HL-60 (cell line): ENCODE measurements at regions not wholly inside any gene's neighbourhood (a gene's known extent, or its start where the extent isn't known, plus 50 kb on each side); places are given as distances from the start of the nearest gene placed in this dataset.
"Not testable (repeated sequence)": the region's sequence is repeated elsewhere in the genome, so short reads cannot be mapped to it uniquely, and the experiment has no call there.

Source experiments
- DNase-seq, 2 experiments: peaks; one replicate each; pipeline ENCODE4 v3.0.0-alpha.2; 2010 to 2020; ENCODE audit warnings: low read depth in 1 of 2, low spot score in 1 of 2
- H3K27ac ChIP-seq: fragments of 250-450 bp; sonication (Bioruptor Pico); replicated peaks from 2 replicates; pipeline ENCODE4 v1.5.1; 2020; ENCODE audit warnings: mild to moderate bottlenecking, moderate library complexity
- H3K27me3 ChIP-seq: fragments of 250-450 bp; sonication (Bioruptor Pico); 2 replicates; pipeline ENCODE4 v1.5.1; 2021; ENCODE audit warnings: mild to moderate bottlenecking, moderate library complexity; ENCODE audit not compliant: insufficient read depth, poor library complexity, severe bottlenecking
- H3K4me3 ChIP-seq: replicated peaks from 2 replicates; pipeline ENCODE4 v1.5.1; 2011; ENCODE audit warnings: mild to moderate bottlenecking, control low read depth, low read length; ENCODE audit not compliant: insufficient read depth
- GABPA ChIP-seq: IDR thresholded peaks from 2 replicates; pipeline ENCODE4 v1.6.1; 2012; ENCODE audit warnings: low read depth
- POLR2AphosphoS5 ChIP-seq: IDR thresholded peaks from 2 replicates; pipeline ENCODE4 v1.6.1; 2012; ENCODE audit warnings: low read depth
- SPI1 ChIP-seq: IDR thresholded peaks from 2 replicates; pipeline ENCODE4 v1.6.1; 2012; ENCODE audit warnings: low read depth, mild to moderate bottlenecking, borderline replicate concordance
- TF ChIP-seq, protein P1 (sequence below): IDR thresholded peaks from one replicate; pipeline ENCODE4 v1.5.1; 2011; ENCODE audit warnings: low read length, control low read depth, inconsistent platforms; ENCODE audit not compliant: insufficient read depth
- TF ChIP-seq, protein P2 (sequence below): IDR thresholded peaks from 2 replicates; pipeline ENCODE4 v1.6.1; 2012; ENCODE audit warnings: low read depth; ENCODE audit not compliant: insufficient replicate concordance

DNA sequence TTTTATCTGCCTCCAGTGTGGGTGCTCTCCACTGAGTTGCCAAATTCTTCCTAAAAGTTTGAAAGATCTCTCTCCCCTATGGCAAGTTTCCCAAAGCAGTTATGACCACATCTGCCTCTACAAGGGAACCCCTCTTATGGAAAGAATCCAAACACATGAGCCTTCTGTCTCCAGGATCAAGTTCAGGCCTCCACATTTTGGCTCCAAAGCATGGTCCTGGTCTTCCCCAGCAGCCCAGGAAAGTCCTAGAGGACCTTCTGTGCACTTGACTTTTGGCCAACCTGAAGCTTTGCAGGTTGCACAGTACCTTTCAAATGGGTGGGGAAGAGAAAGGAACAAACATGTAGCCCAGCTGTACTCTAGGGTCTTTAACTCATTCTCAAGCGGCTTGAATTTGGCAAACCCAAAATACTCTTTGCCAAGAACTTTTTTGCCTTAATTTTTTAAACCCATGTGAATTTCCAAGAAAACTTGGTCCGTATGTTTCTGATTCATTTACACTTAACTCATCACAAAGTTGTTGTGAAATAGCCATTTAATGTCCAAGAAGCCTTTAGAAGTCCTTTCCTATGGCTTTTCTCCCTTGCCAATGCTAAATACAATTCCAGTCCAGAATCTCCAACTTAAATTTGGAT, 240.1 kb upstream of the TBX18 start:
- TF ChIP-seq, protein P1, sequence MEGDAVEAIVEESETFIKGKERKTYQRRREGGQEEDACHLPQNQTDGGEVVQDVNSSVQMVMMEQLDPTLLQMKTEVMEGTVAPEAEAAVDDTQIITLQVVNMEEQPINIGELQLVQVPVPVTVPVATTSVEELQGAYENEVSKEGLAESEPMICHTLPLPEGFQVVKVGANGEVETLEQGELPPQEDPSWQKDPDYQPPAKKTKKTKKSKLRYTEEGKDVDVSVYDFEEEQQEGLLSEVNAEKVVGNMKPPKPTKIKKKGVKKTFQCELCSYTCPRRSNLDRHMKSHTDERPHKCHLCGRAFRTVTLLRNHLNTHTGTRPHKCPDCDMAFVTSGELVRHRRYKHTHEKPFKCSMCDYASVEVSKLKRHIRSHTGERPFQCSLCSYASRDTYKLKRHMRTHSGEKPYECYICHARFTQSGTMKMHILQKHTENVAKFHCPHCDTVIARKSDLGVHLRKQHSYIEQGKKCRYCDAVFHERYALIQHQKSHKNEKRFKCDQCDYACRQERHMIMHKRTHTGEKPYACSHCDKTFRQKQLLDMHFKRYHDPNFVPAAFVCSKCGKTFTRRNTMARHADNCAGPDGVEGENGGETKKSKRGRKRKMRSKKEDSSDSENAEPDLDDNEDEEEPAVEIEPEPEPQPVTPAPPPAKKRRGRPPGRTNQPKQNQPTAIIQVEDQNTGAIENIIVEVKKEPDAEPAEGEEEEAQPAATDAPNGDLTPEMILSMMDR: no peak
- TF ChIP-seq SPI1 (no peak), POLR2AphosphoS5 (no peak), GABPA (no peak)
- TF ChIP-seq, protein P2, sequence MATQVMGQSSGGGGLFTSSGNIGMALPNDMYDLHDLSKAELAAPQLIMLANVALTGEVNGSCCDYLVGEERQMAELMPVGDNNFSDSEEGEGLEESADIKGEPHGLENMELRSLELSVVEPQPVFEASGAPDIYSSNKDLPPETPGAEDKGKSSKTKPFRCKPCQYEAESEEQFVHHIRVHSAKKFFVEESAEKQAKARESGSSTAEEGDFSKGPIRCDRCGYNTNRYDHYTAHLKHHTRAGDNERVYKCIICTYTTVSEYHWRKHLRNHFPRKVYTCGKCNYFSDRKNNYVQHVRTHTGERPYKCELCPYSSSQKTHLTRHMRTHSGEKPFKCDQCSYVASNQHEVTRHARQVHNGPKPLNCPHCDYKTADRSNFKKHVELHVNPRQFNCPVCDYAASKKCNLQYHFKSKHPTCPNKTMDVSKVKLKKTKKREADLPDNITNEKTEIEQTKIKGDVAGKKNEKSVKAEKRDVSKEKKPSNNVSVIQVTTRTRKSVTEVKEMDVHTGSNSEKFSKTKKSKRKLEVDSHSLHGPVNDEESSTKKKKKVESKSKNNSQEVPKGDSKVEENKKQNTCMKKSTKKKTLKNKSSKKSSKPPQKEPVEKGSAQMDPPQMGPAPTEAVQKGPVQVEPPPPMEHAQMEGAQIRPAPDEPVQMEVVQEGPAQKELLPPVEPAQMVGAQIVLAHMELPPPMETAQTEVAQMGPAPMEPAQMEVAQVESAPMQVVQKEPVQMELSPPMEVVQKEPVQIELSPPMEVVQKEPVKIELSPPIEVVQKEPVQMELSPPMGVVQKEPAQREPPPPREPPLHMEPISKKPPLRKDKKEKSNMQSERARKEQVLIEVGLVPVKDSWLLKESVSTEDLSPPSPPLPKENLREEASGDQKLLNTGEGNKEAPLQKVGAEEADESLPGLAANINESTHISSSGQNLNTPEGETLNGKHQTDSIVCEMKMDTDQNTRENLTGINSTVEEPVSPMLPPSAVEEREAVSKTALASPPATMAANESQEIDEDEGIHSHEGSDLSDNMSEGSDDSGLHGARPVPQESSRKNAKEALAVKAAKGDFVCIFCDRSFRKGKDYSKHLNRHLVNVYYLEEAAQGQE: no peak
- Histone ChIP-seq H3K27ac (no peak overlapping the region), H3K4me3 (no peak overlapping the region), H3K27me3 (no peaks in the 10 kb centered on the region)
- no peak for DNase-seq

DNA sequence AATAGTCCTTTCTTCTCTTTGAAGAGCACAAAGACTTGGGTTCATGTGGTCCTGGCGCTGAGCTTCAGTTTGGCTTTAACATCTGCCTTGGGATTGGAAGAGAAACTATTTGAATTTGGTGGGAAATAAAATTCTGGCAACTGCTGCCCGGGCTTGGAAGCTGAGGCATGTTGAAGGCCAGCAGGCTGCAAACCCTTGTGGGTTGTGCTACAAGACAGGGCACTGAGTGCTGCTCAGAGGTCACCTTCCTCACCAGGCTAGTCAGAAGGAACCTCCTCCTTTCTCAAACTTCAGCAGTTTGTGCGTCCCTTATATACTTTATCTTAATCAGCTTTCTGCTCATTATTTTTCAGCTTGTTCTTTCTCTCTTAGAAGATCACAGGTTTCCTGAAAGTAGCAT, 238.4 kb upstream of the TBX18 start:
- no peak for TF ChIP-seq POLR2AphosphoS5
- H3K27ac ChIP-seq: no peak overlapping the region
- DNase-seq: no peak
- no peaks in the 10 kb centered on the region for H3K27me3 ChIP-seq
- no peak overlapping the region for H3K4me3 ChIP-seq

DNA sequence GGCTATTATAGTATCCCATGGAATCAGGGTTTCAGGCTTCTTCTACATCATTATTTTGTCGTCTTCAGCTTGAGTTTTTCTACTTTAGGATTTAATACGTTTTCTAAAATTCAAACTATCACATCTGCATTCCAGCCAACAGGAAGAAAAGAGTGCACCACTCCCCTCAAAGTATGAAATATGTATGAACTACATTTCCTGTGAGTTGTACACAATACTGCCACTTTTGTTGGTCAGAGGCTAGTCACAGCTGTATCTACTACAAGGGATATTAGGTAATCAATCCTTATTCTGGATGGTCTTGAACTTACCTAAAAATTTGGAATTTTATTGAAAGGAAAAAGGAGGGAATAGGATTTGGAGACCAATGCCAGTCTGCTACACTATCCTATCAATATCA, 235.6 kb upstream of the TBX18 start:
- DNase-seq: no peak
- TF ChIP-seq GABPA (no peak), SPI1 (no peak), POLR2AphosphoS5 (no peak)
- TF ChIP-seq, protein P1: no peak
- TF ChIP-seq, protein P2: no peak
- H3K4me3 ChIP-seq: no peak overlapping the region
- H3K27me3 ChIP-seq: no peaks in the 10 kb centered on the region
- H3K27ac ChIP-seq: no peak overlapping the region

DNA sequence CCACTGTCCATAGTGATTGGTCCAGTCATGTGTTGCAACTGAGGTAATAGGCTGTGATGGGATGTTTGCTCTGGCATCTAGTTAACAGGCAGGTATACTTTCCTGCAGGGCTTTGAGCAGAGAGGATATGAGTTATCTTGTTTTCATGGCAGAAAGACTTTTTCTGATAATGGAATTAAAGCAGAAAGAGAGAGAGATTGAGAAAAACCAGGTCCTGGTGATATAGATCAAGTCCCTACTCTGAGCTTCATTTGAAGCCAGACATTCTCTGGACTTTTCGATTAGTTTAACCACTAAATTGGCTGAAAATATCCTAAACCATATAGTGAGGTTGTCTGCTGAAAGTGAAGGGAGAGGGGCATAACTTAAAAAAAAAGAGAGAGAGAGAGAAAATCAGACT, 233.8 kb upstream of the TBX18 start:
- Histone ChIP-seq H3K4me3 (no peak overlapping the region), H3K27me3 (no peaks in the 10 kb centered on the region), H3K27ac (no peak overlapping the region)
- no peak for DNase-seq
- no peak for TF ChIP-seq GABPA
- no peak for TF ChIP-seq POLR2AphosphoS5
- TF ChIP-seq, protein P1: no peak
- TF ChIP-seq, protein P2: no peak
- TF ChIP-seq SPI1: no peak

DNA sequence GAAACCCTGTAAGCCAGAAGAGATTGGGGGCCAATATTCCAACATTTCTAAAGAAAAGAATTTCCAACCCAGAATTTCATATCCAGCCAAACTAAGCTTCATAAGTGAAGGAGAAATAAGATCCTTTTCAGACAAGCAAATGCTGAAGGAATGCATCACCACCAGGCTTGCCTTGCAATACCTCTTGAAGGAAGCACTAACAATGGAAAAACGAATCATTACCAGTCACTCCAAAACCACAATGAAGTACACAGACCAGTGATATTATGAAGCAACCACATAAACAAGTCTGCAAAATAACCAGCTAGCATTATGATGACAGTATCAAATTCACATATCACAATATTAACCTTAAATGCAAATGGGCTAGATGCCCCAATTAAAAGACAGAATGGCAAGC, 224.4 kb upstream of the TBX18 start:
- not testable (repeated sequence) for H3K27me3 ChIP-seq, H3K4me3 ChIP-seq, DNase-seq, H3K27ac ChIP-seq

DNA sequence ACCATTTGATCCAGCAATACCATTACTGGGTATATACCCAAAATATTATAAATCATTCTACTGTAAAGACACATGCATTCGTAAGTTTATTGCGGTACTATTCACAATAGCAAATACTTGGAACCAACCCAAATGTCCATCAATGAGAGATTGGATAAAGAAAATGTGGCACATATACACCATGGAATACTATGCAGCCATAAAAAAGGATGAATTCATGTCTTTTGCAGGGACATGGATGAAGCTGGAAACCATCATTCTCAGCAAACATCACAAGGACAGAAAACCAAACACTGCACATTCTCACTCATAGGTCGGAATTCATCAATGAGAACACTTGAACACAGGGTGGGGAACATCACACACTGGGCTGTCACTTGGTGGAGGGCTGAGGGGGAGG, 221.1 kb upstream of the TBX18 start:
- not testable (repeated sequence) for H3K4me3 ChIP-seq, DNase-seq, H3K27me3 ChIP-seq, H3K27ac ChIP-seq
